CD4-positive, alpha-beta T cell treated with Interleukin-15 for 1 hour (primary cell): ENCODE measurements at regions not wholly inside any gene's neighbourhood (a gene's known extent, or its start where the extent isn't known, plus 50 kb on each side); places are given as distances from the start of the nearest gene placed in this dataset.
"Not testable (repeated sequence)": the region's sequence is repeated elsewhere in the genome, so short reads cannot be mapped to it uniquely, and the experiment has no call there.

Experiments
- DNase-seq: peaks from one replicate; pipeline ENCODE4 v3.0.0-alpha.2; 2020

- DNase-seq: not testable (repeated sequence)
These were observed 188.7 kb upstream of the NDUFV2 start for GRCh38 chr18:8913606-8914403.

DNA sequence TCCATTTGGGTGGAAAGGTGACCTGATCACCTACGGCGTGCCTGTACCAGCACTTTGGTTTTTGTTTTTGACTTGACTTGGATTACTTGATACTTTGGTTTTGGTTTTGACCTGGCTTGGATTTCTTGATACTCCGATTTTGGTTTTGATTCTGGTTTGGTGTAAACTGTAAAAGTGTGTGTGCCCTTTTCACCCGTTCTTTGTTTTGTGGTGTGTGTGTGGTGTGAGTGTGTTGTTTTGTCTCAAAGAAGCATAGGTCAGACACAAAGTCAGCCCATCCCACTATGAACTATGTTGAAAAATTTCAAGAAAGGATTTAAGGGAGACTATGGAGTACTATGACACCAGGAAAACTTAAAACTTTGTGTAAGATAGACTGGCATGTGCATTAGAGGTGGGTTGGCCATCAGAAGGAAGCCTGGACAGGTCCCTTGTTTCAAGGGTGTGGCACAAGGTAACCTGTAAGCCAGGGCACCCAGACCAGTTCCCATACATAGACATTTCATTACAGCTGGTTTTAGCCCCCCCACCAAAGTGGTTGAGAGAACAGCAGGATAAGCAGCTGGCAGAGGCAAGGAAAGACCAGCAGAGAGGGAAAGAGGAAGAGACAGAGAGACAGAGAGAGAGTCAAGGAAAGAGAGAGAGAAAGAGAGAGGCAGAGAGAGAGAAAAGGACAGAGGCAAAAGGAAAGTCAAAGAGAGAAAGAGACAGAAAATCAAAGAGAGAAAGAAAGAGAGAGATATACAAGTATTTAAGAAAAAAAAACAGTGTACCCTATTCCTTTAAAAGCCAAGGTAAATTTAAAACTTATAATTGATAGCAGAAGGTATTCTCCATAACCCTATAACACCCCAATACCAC lies 187.9 kb upstream of the NDUFV2 start:
- DNase-seq: not testable (repeated sequence)

- DNase-seq: not testable (repeated sequence)
These were observed 181.4 kb upstream of the NDUFV2 start for GRCh38 chr18:8920856-8921787.

DNA sequence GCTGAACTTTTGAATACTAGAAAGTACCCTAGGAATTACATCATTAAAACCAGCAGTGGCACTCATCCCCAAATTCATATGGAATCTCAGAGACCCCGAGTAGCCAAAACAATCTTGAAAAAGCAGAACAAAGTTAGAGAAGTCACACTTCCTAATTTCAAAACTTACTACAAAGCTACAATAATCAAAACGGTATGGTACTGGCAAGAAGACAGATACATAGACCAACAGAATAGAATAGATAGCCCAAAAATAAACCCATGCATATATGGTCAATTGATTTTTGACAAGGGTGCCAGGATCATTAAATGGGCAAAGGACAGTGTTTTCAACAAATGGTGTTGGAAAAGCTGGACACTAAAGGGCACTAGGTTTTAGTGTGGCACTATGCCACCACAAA lies 176.0 kb upstream of the NDUFV2 start:
- DNase-seq: no peak

DNA sequence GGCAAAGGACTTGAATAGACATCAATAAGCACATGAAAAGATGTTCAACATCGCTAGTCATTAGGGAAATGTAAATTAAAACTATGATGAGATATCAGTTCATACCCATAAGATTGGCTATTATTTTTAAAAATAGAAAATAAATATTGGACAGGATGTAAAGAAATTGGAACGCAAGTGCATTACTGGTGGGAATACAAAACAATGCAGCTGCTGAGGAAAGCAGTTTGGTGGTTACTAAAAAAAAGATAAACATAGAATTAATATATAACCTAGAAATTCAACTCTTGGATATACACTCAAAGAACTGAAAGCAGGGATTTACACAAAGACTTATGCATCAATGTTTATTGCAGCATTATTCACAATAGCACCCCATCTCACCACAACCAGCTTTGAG lies 174.5 kb upstream of the NDUFV2 start:
- DNase-seq: no peak

GRCh38 chr18:8928847-8929780 lies 173.4 kb upstream of the NDUFV2 start:
- DNase-seq: no peak

DNA sequence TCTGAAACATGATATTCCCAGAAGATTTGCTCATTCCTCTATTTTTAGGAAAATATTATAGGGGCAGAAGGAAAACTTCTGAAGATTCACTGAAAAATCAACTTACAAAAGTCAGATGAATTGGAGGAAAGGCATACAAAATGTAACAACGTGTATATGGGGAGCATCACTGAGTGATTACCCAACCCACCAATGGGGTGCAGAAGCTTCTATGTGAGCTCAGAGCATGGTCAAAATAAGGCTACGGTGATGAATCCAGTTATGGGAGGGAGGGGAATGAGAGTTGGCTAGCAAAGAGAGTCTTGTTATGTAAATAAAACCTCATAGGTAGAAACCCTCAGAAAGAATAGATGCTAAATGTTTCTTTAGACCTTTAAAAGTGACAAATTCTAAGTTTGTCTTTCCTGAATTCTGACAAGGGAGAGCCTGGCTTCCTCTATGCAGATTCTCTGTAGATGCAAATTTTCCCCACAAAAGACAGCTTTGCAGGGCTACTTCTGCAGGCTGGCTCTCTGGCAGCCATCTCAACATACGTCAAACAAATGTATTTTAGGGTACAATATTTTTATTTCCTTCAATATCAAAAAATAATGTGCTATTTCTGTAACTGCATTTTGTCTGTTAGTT lies 171.4 kb upstream of the NDUFV2 start:
- DNase-seq: no peak

DNA sequence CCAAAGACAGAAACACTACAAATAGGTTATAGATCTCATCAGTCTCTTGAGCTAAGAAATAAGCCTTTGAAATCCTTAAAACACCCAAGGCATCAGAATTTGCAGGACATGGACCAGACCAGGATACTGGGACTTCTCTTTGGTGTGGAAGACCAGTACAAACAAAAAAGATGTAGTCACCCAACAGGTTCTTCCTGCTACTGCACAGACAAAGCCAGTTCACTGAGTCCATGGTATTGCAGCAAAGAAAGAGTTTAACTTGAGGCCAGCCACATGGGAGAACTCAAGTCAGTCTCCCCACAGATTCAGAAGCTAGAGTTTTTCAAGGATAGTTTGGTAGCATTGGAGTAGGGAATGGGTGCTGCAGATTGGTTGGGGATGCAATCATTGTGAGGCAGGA lies 169.6 kb upstream of the NDUFV2 start:
- DNase-seq: no peak

DNA sequence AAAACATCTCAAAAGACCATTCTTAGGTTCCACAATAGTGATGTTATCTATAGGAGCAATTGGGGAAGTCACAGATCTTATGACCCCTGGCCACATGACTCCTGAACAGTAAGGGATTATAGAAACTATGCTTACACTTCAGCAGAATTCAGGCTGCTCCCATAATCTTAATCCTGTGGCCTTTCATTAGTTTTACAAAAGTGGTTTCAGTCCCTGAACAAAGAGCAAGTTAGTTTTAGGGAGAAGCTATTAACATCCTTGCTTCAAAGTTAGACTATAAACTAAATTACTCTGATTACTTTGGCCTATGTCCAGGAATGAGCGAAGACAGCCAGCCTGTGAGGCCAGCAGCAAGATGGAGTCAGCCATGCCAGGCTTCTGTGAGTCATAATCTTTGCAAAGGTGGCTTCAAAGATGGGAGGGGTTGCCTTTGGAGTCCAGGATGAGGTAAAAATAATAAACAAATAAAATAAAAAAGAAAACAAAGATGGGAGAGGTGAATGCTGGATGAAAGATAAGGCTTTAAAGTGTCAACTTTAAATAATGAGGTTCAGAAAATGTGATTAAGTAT lies 168.7 kb upstream of the NDUFV2 start:
- no peak for DNase-seq

- DNase-seq: not testable (repeated sequence)
These were observed 167.2 kb upstream of the NDUFV2 start for GRCh38 chr18:8935346-8935745.

DNA sequence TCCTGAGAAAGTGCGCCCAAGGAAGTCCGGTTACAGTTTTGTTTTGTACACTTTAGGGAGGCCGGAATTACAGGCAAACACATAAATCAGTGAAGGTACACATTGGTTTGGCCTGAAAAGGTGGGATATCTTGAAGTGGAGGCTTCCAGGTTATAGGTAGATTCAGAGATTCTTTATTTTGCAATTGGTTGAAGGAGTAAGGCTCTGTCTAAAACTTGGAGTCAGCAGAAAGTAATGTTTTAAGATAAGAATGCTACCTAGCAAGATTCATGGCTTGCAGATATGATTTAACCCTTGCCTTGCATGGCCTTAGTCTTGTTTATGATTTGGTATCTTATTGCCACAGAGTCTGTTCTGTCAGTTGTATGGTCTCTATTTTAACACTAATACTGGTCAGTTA lies 165.9 kb upstream of the NDUFV2 start:
- DNase-seq: no peak

GRCh38 chr18:8937160-8938094 lies 165.1 kb upstream of the NDUFV2 start:
- DNase-seq: no peak

- no peak for DNase-seq
These were observed 163.7 kb upstream of the NDUFV2 start for GRCh38 chr18:8938817-8939216.

DNA sequence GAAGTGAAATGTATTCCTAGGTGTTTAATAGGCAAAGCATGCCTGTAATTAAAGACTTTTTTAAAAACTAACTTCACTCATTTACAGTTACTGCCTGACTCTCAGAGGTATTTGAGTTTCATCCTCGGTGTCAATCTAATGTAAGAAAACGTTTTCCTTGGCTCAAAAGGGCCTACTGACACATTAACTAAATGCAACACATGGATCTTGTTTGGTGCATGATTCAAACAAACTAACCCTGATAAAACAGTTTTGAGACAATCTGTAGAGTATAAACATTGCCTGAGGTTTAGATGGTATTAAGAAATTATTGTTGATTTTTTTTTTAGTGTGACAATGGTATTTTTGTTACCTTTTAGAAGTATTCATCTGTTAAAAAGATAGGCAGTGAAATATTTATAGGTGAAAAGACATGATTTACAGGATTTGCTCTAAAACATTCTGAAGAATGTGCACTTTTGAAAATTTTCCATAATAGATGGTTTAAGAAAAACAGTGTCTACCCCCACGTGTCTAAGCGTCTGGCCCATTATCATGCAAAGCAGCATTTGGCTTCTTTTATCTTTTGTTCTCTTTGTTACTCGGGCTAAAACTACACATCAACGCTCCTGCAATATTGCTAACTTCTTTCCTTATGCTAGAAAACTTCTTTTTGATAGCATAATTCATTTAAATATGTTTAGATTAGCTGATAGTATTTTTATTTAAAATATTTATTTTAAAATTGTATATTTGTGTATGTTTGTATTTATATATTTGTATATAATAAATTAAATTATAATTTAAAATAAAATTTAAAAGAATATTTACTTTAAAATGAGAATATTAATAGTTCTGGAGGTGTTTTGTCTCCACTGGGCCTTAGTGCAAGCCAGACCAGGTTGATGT lies 160.2 kb upstream of the NDUFV2 start:
- DNase-seq: no peak

DNA sequence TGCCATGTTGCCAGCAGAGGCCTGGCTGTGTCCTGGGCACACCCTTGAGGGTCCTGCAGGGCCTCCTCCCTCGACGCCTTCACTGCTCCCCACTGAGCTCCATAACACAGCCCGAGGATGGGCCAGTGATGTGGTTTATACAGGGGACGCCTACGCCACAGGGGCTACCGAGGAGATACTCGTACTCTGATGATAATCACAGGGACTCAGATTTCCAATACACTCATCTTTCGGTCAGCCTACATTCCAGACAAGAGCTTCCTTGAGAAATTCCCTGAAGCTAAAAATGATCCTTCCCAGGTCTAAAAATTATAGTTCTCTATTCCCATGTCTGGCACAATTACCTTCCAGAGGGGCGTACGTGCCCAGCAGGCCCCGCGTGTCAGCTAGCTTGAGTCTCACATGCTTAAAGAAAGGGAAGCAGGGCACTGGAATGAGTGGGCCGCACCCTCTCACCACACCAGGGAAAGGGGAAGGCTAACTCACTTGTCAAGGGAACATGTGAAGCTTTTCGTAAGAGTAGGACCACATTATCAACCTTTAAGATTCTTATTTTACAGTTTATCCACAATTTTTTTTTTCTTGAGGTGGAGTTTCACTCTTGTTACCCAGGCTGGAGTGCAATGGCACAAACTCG lies 159.5 kb upstream of the NDUFV2 start:
- no peak for DNase-seq

DNA sequence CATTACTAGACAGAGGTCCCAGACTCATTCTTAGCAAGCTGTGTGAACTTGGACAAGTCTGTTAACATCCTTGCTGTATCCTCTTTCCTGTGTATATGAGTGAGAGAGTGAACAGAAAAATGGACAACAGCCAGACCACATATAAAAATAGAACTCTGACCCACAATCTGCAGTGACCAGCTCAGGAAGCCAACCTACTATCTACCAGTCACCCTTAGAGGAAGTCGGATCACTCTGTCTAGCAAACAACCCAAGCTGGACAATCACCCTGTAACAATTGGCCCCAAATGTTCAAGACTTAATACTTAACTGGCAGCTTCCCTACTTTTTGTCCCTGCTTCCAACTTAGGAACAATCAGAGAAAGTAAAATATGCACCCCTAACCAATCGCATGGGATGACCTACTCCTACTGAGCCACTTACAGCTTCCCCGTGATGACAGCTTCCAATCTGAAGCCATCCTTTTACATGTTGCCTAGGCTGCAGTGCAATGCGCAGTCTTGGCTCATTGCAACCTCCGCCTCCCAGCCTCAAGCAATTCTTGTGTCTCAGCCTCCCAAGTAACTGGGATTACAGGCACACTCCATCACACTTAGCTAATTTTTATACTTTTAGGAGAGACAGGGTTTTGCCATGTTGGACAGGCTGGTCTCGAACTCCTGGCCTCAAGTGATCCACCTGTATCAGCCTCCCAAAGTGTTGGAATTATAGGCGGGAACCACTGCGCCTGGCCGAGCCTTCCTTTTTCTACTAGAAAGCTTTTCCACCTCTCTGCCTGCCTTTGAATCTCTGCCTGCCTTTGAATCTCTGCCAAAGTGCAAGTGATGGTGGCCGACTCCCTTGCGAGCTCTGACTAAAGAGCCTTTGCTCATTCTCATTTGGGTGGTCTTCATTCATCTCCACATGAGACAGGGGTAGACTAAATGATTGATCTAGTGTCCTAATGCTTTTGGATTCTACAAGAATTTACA lies 158.3 kb upstream of the NDUFV2 start:
- no peak for DNase-seq

DNA sequence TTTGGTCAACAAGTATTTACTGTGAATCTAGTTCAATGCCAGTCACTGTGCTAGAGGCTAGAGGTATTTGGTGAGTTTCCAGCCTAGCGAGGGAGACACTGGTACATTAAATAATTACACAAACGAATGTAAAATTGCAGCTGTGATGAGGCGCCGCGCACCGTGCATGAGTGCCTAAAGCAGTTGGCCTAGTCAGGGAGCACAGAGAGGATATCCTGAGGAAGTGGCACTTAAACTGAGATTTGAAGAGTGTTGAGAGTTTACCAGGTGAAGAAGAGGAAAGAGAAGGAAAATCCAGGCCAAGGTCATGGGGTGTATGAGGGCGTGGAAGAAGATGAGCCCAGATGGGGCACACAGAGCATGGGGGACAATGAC lies 157.6 kb upstream of the NDUFV2 start:
- DNase-seq: no peak
